A549 (cell line): ENCODE measurements at regions not wholly inside any gene's neighbourhood (a gene's known extent, or its start where the extent isn't known, plus 50 kb on each side); places are given as distances from the start of the nearest gene placed in this dataset.

Experiments
- CBX2 ChIP-seq: fragments of 200-600 bp; sonication (generic); IDR thresholded peaks from 2 replicates; pipeline ENCODE4 v1.6.1; 2016; ENCODE audit warnings: low read depth, mild to moderate bottlenecking, borderline replicate concordance
- CBX8 ChIP-seq: fragments of 200-600 bp; sonication (generic); IDR thresholded peaks from 2 replicates; pipeline ENCODE4 v1.6.1; 2016
- CTCF ChIP-seq: fragments of >200 bp; sonication (Bioruptor Twin); formaldehyde crosslinking; IDR thresholded peaks from 3 replicates; pipeline ENCODE4 v1.5.1; 2016
- EP300 ChIP-seq, 2 experiments: fragments of >200 bp; sonication (Bioruptor Twin); formaldehyde crosslinking; IDR thresholded peaks; 2 replicates in 1 of 2; 3 replicates in 1 of 2; pipeline ENCODE4 v1.6.1; 2016 to 2017
- RAD21 ChIP-seq, 2 experiments: fragments of >200 bp in 1 of 2; sonication (Bioruptor Twin) in 1 of 2; formaldehyde crosslinking in 1 of 2; IDR thresholded peaks in 1 of 2; conservative IDR thresholded peaks in 1 of 2; 2 replicates in 1 of 2; 3 replicates in 1 of 2; pipeline ENCODE4 v1.6.1; 2012 to 2018; ENCODE audit warnings: inconsistent platforms in 1 of 2
- USF2 ChIP-seq: fragments of 450-650 bp; IDR thresholded peaks from 2 replicates; pipeline ENCODE4 v1.6.1; 2014; ENCODE audit warnings: antibody characterized with exemption
- TF ChIP-seq, protein P1 (sequence below): IDR thresholded peaks from 2 replicates; pipeline ENCODE4 v1.6.1; 2012; ENCODE audit warnings: low read depth, borderline replicate concordance

DNA sequence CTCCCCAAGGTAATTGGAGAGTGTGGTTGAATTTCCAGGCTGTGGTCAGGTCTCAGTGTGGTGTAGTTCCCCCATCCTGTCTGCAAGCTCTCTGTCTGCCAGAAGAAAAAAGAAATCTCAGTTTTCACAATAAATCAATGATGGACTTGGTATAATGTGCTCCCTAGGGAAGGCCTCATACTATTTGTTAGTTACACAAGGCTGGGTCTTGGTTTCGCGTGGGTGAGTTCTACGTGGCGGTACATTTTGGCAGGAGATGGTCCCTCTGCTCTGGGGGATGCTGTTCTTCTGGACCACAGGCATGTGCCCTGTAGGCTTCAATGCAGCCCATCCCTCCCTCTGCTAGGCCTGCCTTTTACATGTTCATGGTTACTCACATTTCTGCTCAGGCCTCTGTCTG, 206.4 kb upstream of the PELI2 start:
- TF ChIP-seq USF2 (no peak), CTCF (no peak), CBX2 (no peak), EP300 (IDR thresholded peaks at IDR 0.05) (no peak), CBX8 (no peak), RAD21 (conservative IDR thresholded peaks at IDR 0.05 in 1 of 2, IDR thresholded peaks at IDR 0.05 in 1 of 2) (no peak)
- TF ChIP-seq, protein P1, sequence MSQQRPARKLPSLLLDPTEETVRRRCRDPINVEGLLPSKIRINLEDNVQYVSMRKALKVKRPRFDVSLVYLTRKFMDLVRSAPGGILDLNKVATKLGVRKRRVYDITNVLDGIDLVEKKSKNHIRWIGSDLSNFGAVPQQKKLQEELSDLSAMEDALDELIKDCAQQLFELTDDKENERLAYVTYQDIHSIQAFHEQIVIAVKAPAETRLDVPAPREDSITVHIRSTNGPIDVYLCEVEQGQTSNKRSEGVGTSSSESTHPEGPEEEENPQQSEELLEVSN: no peak
